ENCODE measurements at regions not wholly inside any gene's neighbourhood (a gene's known extent, or its start where the extent isn't known, plus 50 kb on each side); places are given as distances from the start of the nearest gene placed in this dataset.

DNA sequence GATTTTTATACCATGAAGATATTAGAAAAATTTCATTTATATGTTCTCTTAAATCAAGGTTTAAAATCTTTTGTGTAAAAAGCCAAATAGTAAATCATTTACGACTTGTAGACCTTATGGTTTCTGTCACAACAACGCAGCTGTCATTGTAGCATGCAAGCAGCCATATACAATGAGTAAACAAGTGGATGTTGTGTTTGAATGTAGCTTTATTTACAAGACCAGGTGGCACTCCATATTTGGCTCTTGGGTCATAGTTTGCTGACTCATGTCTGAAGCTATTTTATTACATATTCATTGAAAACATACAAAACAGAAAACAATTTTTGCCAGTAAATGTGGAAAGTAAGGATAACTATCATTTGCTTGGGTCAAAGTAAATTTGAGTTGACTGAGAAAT, 930.8 kb downstream of the SLITRK5 start:
- Histone ChIP-seq H3K4me1 (ENCODE audit: insufficient read depth, low read length, poor library complexity, severe bottlenecking) (no peaks in the 10 kb centered on the region), H3K36me3 (ENCODE audit: insufficient read depth, low read length, poor library complexity, severe bottlenecking) (no peaks in the 10 kb centered on the region), H3K27ac (ENCODE audit: low read depth, low read length, poor library complexity, severe bottlenecking) (no peak overlapping the region), H3K9me3 (ENCODE audit: low read depth, low read length, poor library complexity, severe bottlenecking) (no peaks in the 10 kb centered on the region), H3K4me3 (ENCODE audit: low read depth, low read length, poor library complexity, severe bottlenecking) (no peak overlapping the region), H3K27me3 (replicated peaks; ENCODE audit: insufficient read depth, low read depth, low read length, poor library complexity) (no peaks in the 10 kb centered on the region)
- no TSS peak for BruUV-seq (replicated peaks)
- CTCF ChIA-PET = no interaction called here
- TF ChIP-seq, protein P1, sequence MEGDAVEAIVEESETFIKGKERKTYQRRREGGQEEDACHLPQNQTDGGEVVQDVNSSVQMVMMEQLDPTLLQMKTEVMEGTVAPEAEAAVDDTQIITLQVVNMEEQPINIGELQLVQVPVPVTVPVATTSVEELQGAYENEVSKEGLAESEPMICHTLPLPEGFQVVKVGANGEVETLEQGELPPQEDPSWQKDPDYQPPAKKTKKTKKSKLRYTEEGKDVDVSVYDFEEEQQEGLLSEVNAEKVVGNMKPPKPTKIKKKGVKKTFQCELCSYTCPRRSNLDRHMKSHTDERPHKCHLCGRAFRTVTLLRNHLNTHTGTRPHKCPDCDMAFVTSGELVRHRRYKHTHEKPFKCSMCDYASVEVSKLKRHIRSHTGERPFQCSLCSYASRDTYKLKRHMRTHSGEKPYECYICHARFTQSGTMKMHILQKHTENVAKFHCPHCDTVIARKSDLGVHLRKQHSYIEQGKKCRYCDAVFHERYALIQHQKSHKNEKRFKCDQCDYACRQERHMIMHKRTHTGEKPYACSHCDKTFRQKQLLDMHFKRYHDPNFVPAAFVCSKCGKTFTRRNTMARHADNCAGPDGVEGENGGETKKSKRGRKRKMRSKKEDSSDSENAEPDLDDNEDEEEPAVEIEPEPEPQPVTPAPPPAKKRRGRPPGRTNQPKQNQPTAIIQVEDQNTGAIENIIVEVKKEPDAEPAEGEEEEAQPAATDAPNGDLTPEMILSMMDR (conservative IDR thresholded peaks at IDR 0.05; ENCODE audit: low read depth, low read length) = no peak
- no peak for TF ChIP-seq EZH2 (IDR thresholded peaks at IDR 0.05; ENCODE audit: borderline replicate concordance, low read depth, low read length, poor library complexity, severe bottlenecking)
- DNase-seq (ENCODE audit: low spot score) = no peak
- POLR2A ChIA-PET (ENCODE audit: low non-redundant PET) = no interaction called here
- intact Hi-C loops (cut with micrococcal nuclease; ENCODE audit: unreplicated experiment) = no loop called here

DNA sequence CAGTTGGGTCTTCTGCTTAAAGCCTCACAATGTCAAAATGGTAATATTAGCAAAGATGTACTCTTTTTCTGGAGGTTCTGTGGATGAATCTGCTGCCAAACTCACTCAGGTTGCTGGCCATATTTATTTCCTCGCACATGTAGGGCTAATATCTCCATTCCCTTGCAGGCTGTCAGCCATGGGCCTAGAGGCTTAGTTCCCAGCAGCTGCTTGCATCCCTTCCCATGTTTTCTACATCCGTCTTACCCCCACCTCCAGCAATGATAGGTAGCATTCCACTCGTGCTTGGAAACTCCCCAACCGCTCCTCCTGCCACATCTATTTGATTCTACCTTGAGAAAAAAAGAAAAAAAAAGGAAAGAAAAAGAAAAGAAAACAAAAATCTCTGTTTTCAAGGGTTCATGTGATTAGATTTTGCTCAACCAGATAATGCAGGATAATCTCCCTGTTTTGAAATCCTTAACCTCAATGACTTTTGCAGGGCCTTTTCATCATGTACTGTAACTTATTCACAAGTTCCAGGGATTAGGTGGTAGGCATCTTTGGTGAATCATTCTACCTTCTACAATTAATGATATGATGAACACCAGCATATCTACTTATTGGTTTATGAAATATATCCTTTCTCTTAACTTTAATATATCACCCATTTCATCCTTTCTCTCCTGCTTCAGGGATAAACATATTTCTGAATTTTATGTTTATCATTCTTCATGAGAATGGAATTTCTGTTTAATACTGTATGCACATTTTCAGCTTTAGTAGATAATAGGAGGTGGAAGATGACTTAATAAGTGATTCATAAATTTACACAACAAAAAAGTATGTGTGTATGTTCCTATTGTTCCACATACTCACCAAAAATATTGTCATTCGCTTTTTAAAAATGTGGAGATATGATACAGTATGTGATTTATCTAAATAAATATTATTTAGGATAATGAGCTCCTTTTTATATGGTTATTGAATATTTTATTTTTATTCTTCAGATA, 931.9 kb downstream of the SLITRK5 start:
- POLR2A ChIA-PET (ENCODE audit: low non-redundant PET) = no interaction called here
- H3K27ac ChIP-seq (ENCODE audit: low read depth, low read length, poor library complexity, severe bottlenecking) = no peak overlapping the region
- H3K4me3 ChIP-seq (ENCODE audit: low read depth, low read length, poor library complexity, severe bottlenecking) = no peak overlapping the region
- no peaks in the 10 kb centered on the region for H3K4me1 ChIP-seq (ENCODE audit: insufficient read depth, low read length, poor library complexity, severe bottlenecking)
- no peaks in the 10 kb centered on the region for H3K36me3 ChIP-seq (ENCODE audit: insufficient read depth, low read length, poor library complexity, severe bottlenecking)
- no peak for DNase-seq (ENCODE audit: low spot score)
- no TSS peak for BruUV-seq (replicated peaks)
- no peak for TF ChIP-seq EZH2 (IDR thresholded peaks at IDR 0.05; ENCODE audit: borderline replicate concordance, low read depth, low read length, poor library complexity, severe bottlenecking)
- TF ChIP-seq, protein P1 (conservative IDR thresholded peaks at IDR 0.05; ENCODE audit: low read depth, low read length) = no peak
- CTCF ChIA-PET = no interaction called here
- no peaks in the 10 kb centered on the region for H3K9me3 ChIP-seq (ENCODE audit: low read depth, low read length, poor library complexity, severe bottlenecking)
- H3K27me3 ChIP-seq (replicated peaks; ENCODE audit: insufficient read depth, low read depth, low read length, poor library complexity) = no peaks in the 10 kb centered on the region
- intact Hi-C loops (cut with micrococcal nuclease; ENCODE audit: unreplicated experiment) = no loop called here

GRCh38 chr13:88617176-88617575, 946.0 kb downstream of the SLITRK5 start:
- BruUV-seq (replicated peaks) = no TSS peak
- no peaks in the 10 kb centered on the region for H3K27me3 ChIP-seq (replicated peaks; ENCODE audit: insufficient read depth, low read depth, low read length, poor library complexity)
- ChIA-PET POLR2A (ENCODE audit: low non-redundant PET) (no interaction called here), CTCF (no interaction called here)
- no peaks in the 10 kb centered on the region for H3K36me3 ChIP-seq (ENCODE audit: insufficient read depth, low read length, poor library complexity, severe bottlenecking)
- no peaks in the 10 kb centered on the region for H3K4me1 ChIP-seq (ENCODE audit: insufficient read depth, low read length, poor library complexity, severe bottlenecking)
- H3K9me3 ChIP-seq (ENCODE audit: low read depth, low read length, poor library complexity, severe bottlenecking) = no peaks in the 10 kb centered on the region
- no peak overlapping the region for H3K4me3 ChIP-seq (ENCODE audit: low read depth, low read length, poor library complexity, severe bottlenecking)
- no peak overlapping the region for H3K27ac ChIP-seq (ENCODE audit: low read depth, low read length, poor library complexity, severe bottlenecking)
- TF ChIP-seq, protein P1 (conservative IDR thresholded peaks at IDR 0.05; ENCODE audit: low read depth, low read length) = no peak
- no peak for TF ChIP-seq EZH2 (IDR thresholded peaks at IDR 0.05; ENCODE audit: borderline replicate concordance, low read depth, low read length, poor library complexity, severe bottlenecking)
- no peak for DNase-seq (ENCODE audit: low spot score)
- intact Hi-C loops (cut with micrococcal nuclease; ENCODE audit: unreplicated experiment) = no loop called here

All from A673 (cell line).